HAP-1 (cell line): ENCODE measurements at regions not wholly inside any gene's neighbourhood (a gene's known extent, or its start where the extent isn't known, plus 50 kb on each side); places are given as distances from the start of the nearest gene placed in this dataset.

Experiments used
- DNase-seq, 2 experiments: peaks; one replicate each; pipeline ENCODE4 v3.0.0-alpha.2; 2016 to 2020; ENCODE audit warnings: low spot score in 2 of 2
- H3K27me3 ChIP-seq: fragments of 250-450 bp; sonication (Bioruptor Pico); 2 replicates; pipeline ENCODE4 v1.5.1; 2020; ENCODE audit warnings: low read depth, mild to moderate bottlenecking, moderate library complexity
- H3K36me3 ChIP-seq: fragments of 250-450 bp; sonication (Bioruptor Pico); replicated peaks from 2 replicates; pipeline ENCODE4 v1.5.1; 2020; ENCODE audit warnings: mild to moderate bottlenecking
- H3K4me1 ChIP-seq: fragments of 250-450 bp; sonication (Bioruptor Pico); 2 replicates; pipeline ENCODE4 v1.5.1; 2020; ENCODE audit warnings: mild to moderate bottlenecking
- H3K4me3 ChIP-seq: fragments of 250-450 bp; sonication (Bioruptor Pico); 2 replicates; pipeline ENCODE4 v1.5.1; 2020; ENCODE audit warnings: mild to moderate bottlenecking, moderate library complexity
- H3K9me3 ChIP-seq: fragments of 250-450 bp; sonication (Bioruptor Pico); 2 replicates; pipeline ENCODE4 v1.5.1; 2020; ENCODE audit warnings: mild to moderate bottlenecking, moderate library complexity
- in situ Hi-C: fragments of 300-500 bp; cut with MboI; formaldehyde crosslinking; loops from 3 replicates; pipeline ENCODE4 v1.14.3; 2020; ENCODE audit warnings: low sequenced_read_pairs, inconsistent platforms, mixed read lengths

DNA sequence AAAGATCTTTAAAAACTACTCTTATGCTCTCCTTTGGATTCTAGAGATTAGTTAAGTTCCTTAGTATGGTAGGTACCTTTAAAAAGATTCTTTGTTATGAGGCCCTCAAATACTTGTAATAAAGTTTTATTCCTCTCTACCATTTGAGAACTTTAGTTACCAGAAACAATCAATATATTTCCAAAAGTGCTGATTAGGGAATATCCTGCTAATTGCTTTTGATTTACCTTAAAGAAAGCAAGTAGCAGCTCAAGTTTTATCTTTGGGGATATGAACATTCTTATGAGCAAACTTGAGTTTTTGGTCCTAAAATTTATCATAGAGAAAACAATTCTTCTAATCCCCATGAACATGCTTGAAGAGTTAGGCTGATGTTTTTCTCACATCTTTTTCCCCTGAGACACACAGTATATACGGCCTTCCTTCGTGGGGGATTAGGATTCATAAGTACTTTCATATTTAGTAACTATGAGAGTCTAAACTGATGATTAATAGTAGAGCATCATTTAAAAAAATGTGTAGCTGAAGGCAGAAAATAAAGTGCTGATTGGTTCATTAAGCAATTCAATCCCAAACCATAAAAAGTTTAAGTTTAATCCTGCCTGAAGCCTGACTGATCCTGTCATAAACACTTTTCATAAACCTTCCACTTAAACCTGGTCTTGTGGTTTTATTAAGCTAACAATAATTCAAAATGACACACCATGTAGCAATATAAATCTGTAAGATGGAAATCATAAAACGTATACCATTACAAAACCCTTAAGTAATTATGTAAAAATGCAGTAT lies 380.5 kb upstream of the FBXO33 start:
- Histone ChIP-seq H3K36me3 (no peaks in the 10 kb centered on the region), H3K9me3 (no peaks in the 10 kb centered on the region), H3K27me3 (no peaks in the 10 kb centered on the region), H3K4me3 (no peak overlapping the region), H3K4me1 (no peaks in the 10 kb centered on the region)
- no peak for DNase-seq
- in situ Hi-C loops: no loop called here

- Histone ChIP-seq H3K36me3 (no peaks in the 10 kb centered on the region), H3K9me3 (no peaks in the 10 kb centered on the region), H3K4me1 (no peaks in the 10 kb centered on the region), H3K27me3 (no peaks in the 10 kb centered on the region), H3K4me3 (no peak overlapping the region)
- DNase-seq: no peak
- in situ Hi-C loops: no loop called here
Observed at GRCh38 chr14:39807271-39807670, 375.0 kb upstream of the FBXO33 start.

DNA sequence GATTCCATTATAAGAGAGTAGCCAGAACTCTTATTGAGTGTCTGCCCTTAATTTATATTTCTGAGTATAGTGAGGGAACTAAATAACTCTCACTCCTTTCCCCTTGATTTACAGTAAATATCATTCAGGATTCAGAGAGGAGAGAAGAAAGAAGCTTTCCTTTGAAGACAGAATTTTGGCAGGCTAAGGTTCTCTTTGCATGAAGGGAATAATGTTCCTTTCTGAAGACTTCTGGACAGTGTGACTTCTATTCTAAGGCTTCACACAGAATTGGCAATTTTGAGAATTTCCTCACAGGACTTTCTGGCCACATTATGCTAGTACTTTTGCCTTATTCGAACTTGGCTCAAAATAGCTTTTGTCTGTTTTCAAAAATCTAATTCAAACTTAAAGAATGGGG lies 352.2 kb upstream of the FBXO33 start:
- Histone ChIP-seq H3K36me3 (no peaks in the 10 kb centered on the region), H3K9me3 (no peaks in the 10 kb centered on the region), H3K4me1 (no peaks in the 10 kb centered on the region), H3K4me3 (no peak overlapping the region), H3K27me3 (no peaks in the 10 kb centered on the region)
- in situ Hi-C loops: no loop called here
- no peak for DNase-seq

- in situ Hi-C loops: no loop called here
- H3K4me1 ChIP-seq: no peaks in the 10 kb centered on the region
Observed at GRCh38 chr14:39781466-39781865, 349.2 kb upstream of the FBXO33 start.

DNA sequence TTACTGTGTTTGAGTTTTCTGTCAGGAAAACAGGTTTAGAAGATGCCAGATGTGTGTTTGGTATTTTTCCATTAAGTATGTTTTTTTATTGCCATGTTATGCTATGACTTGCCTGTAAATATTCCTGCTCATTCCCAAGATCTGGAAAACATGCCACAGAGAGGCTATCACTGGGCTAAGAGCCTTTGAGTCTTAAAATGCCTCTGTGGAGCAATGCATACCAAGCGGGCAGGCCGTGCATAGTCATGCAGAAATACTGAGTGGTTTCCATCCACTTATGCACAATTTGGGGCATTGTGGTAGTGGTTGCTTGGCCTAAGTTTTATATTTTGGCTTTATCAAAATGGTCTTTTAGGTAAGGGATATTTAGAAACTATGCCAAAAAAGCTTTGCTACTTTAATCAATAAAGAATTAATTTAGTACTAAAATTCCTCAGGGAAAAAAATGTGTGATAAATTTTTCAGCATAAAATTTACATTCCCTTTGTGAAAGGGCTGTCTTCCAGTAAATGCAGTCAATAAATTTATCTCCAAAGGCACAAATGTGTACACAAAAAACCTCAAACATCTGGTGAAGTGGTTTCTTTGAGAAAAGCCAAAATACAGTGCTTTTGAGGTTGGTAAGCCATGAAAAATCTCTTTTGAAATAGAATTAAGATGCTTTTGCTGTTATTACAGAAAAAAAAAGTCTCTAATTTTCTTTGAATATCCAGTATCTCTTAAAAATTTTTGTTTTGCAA lies 341.3 kb upstream of the FBXO33 start:
- in situ Hi-C loops: no loop called here
- peak; percentile 65 for DNase-seq
- Histone ChIP-seq H3K36me3 (no peaks in the 10 kb centered on the region), H3K4me3 (no peak overlapping the region), H3K27me3 (no peaks in the 10 kb centered on the region), H3K4me1 (peaks cover 34% of the 10 kb centered on the region), H3K9me3 (no peaks in the 10 kb centered on the region)

More at GRCh38 chr14:39781466-39781865, 349.2 kb upstream of the FBXO33 start:
- no peak for DNase-seq
- Histone ChIP-seq H3K36me3 (no peaks in the 10 kb centered on the region), H3K4me3 (no peak overlapping the region), H3K27me3 (no peaks in the 10 kb centered on the region), H3K9me3 (no peaks in the 10 kb centered on the region)

- no peaks in the 10 kb centered on the region for H3K36me3 ChIP-seq
- H3K9me3 ChIP-seq: no peaks in the 10 kb centered on the region
- DNase-seq: no peak
- no peaks in the 10 kb centered on the region for H3K27me3 ChIP-seq
- peaks cover 34% of the 10 kb centered on the region for H3K4me1 ChIP-seq
- H3K4me3 ChIP-seq: no peak overlapping the region
- in situ Hi-C loops: no loop called here
Observed at GRCh38 chr14:39772627-39773026, 340.4 kb upstream of the FBXO33 start.

DNA sequence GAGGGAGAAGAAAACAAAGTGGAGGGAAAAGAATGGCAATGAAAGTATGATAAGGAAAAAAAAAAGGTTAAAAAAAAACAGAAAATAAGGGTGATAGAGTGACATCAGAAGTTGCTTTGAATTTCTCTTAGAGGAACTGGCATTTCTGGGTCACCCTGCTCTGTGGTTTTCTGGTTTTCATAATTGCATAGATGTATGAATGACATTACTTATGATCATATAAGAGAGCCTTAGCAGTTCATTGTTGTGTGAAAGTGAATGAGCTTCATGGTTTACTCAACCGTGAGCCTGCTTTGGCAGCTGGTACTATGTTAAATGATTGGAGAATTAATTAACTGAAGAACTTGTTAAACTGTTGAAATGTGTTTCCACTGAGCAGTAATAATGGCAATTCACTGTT lies 336.4 kb upstream of the FBXO33 start:
- H3K4me3 ChIP-seq: no peak overlapping the region
- no peaks in the 10 kb centered on the region for H3K27me3 ChIP-seq
- no peaks in the 10 kb centered on the region for H3K36me3 ChIP-seq
- no peak for DNase-seq
- no peaks in the 10 kb centered on the region for H3K9me3 ChIP-seq
- peaks cover 25% of the 10 kb centered on the region for H3K4me1 ChIP-seq
- in situ Hi-C loops: no loop called here

DNA sequence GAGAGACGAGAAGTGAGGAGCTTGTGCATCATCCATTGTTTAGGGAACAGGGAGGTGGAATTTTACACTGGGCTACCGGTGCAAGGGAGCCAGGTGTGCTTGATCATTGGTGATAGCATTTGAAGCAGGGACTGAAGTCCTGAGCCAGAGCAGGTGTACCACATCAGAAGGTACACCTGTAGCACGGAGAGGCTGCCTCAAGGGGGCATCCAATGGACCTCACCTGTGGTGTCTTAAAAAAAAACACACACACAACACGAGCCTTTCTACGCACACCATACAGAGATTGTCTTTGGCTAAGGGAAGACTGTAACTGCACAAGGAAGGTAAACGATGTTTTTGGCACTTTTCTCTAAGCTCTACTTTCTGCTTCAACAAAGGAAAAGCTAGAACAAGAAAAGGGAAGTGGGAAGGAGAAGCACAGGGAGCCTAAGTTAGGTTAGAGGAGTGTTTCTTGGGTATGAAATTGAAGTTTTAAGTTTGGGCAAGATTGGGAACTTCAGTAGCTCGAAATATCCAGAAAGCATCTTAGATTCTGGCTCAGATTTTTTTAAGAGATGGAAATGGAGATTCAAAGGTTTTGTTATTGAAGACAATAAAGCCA lies 334.3 kb upstream of the FBXO33 start:
- no peak for DNase-seq
- H3K4me1 ChIP-seq: peaks cover 5% of the 10 kb centered on the region
- H3K27me3 ChIP-seq: no peaks in the 10 kb centered on the region
- in situ Hi-C loops: no loop called here
- H3K36me3 ChIP-seq: no peaks in the 10 kb centered on the region
- H3K9me3 ChIP-seq: no peaks in the 10 kb centered on the region
- no peak overlapping the region for H3K4me3 ChIP-seq

- Histone ChIP-seq H3K27me3 (no peaks in the 10 kb centered on the region), H3K9me3 (no peaks in the 10 kb centered on the region)
Observed at GRCh38 chr14:39765676-39766075, 333.4 kb upstream of the FBXO33 start.

GRCh38 chr14:39763402-39763890 lies 331.2 kb upstream of the FBXO33 start:
- DNase-seq: no peak
- H3K9me3 ChIP-seq: no peaks in the 10 kb centered on the region
- no peaks in the 10 kb centered on the region for H3K36me3 ChIP-seq
- in situ Hi-C loops: no loop called here
- no peaks in the 10 kb centered on the region for H3K4me1 ChIP-seq
- no peak overlapping the region for H3K4me3 ChIP-seq
- no peaks in the 10 kb centered on the region for H3K27me3 ChIP-seq

More at GRCh38 chr14:39765676-39766075, 333.4 kb upstream of the FBXO33 start:
- Histone ChIP-seq H3K4me3 (no peak overlapping the region), H3K4me1 (no peaks in the 10 kb centered on the region), H3K36me3 (no peaks in the 10 kb centered on the region)
- in situ Hi-C loops: no loop called here
- no peak for DNase-seq

GRCh38 chr14:39762576-39763401 lies 330.6 kb upstream of the FBXO33 start:
- Histone ChIP-seq H3K36me3 (no peaks in the 10 kb centered on the region), H3K4me3 (no peak overlapping the region), H3K9me3 (no peaks in the 10 kb centered on the region), H3K4me1 (no peaks in the 10 kb centered on the region), H3K27me3 (no peaks in the 10 kb centered on the region)
- in situ Hi-C loops: no loop called here
- no peak for DNase-seq

DNA sequence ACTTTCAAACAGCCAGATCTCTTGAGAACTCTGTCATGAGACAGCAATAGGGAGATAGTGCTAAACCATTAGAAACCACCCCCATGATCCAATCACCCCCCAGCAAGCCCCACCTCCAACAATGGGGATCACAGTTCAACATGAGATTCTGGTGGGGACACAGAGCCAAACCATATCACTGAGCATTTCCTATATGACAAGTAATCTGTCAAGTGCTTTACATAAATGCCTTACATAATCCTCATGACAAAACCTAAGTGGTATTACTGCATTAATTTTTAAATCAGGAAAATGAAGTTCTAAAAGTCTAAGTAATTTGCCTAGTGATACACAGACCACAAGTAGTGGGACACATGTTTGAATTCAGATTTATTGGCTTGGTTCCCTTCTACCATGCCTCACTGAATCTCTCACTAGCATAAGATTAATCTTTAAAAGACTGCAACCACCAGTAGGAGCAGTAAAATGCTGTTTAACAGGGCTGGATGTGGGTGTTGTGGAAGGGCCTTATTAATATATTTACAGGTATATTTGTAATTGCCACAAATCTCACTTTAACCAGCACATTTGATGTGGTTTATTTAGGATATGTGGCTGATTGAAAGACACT lies 323.1 kb upstream of the FBXO33 start:
- H3K36me3 ChIP-seq: no peaks in the 10 kb centered on the region
- no peak for DNase-seq
- in situ Hi-C loops: no loop called here
- H3K4me3 ChIP-seq: no peak overlapping the region
- no peaks in the 10 kb centered on the region for H3K27me3 ChIP-seq
- no peaks in the 10 kb centered on the region for H3K9me3 ChIP-seq
- H3K4me1 ChIP-seq: no peaks in the 10 kb centered on the region

DNA sequence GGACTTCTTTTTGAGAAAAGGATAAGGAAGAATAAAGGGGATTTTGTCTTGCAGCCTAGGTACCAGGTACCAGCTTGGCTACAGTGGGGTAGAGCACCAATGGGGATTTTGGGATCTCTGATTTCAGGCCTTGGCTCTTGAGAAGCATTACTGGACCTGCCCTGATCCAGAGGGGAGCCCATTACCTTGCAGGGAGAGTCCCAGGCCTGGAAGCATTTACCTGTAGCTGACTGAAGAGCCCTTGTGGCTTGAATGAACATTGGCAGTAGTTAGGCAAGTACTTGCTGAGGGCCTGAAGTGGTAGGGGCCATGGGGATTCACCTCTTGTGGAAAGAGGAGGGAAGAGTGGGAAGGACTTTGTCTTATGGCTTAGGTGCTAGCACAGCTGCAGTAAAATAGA lies 308.2 kb upstream of the FBXO33 start:
- Histone ChIP-seq H3K4me3 (no peak overlapping the region), H3K9me3 (no peaks in the 10 kb centered on the region; the same call in 1 of the 2 replicates), H3K36me3 (no peaks in the 10 kb centered on the region), H3K27me3 (no peaks in the 10 kb centered on the region), H3K4me1 (no peaks in the 10 kb centered on the region)
- in situ Hi-C loops: no loop called here
- DNase-seq: no peak
